GM12878 (cell line): ENCODE measurements at regions not wholly inside any gene's neighbourhood (a gene's known extent, or its start where the extent isn't known, plus 50 kb on each side); places are given as distances from the start of the nearest gene placed in this dataset.

Source experiments
- ATAC-seq: fragments of 200-7000 bp; cut with Tn5 transposase; 3 replicates; pipeline ENCODE4 v1.9.1; 2020; ENCODE audit warnings: mild to moderate bottlenecking, moderate library complexity
- BruUV-seq: library from RNA; stranded (reverse); fragments of 400-500 nt; replicated peaks from 2 replicates; lab custom pipeline; 2021; lab: Mats Ljungman, UMichigan
- CTCF ChIA-PET: fragments of 300-600 bp; sonication (Branson Sonifier 250); formaldehyde crosslinking; extraction: SDS; loops from one replicate; lab custom pipeline; 2021; ENCODE audit warnings: inconsistent platforms; lab: Yijun Ruan, JAX
- POLR2A ChIA-PET: fragments of 350-600 bp; formaldehyde crosslinking; extraction: SDS; loops from one replicate; lab custom pipeline; 2021; ENCODE audit warnings: inconsistent platforms; lab: Charles Lee
- RAD21 ChIA-PET: fragments of 300-600 bp; sonication (Branson Sonifier 250); formaldehyde crosslinking; loops from one replicate; lab custom pipeline; 2023; ENCODE audit warnings: antibody characterized with exemption; ENCODE audit not compliant: unreplicated experiment; lab: Charles Lee
- SMC1A ChIA-PET: fragments of 300-600 bp; sonication (Branson Sonifier 250); formaldehyde crosslinking; loops from one replicate; lab custom pipeline; 2023; ENCODE audit not compliant: unreplicated experiment, uncharacterized antibody; lab: Charles Lee
- DNase-seq: peaks from one replicate; pipeline ENCODE4 v3.0.0-alpha.2; 2011; ENCODE audit warnings: low read depth, low spot score
- FAIRE-seq: peaks from 3 replicates; lab custom pipeline; 2011; peaks lifted over from hg19 to GRCh38; lab: Jason Lieb, UNC
- H2AFZ ChIP-seq: 2 replicates; pipeline ENCODE4 v1.6.0; 2011; ENCODE audit warnings: low read depth, low read length, control low read depth; ENCODE audit not compliant: control insufficient read depth
- H3K27ac ChIP-seq: 2 replicates; pipeline ENCODE4 v1.5.1; 2011; ENCODE audit warnings: control low read depth; ENCODE audit not compliant: control insufficient read depth, insufficient read depth
- H3K27me3 ChIP-seq, 2 experiments: replicated peaks in 1 of 2; 2 replicates each; pipeline versions ENCODE4 v1.6.0 to v1.6.1; 2011; ENCODE audit warnings: low read length in 1 of 2; ENCODE audit not compliant: control insufficient read depth in 2 of 2, insufficient read depth in 2 of 2
- H3K36me3 ChIP-seq, 2 experiments: 2 replicates each; pipeline ENCODE4 v1.5.1; 2011; ENCODE audit warnings: low read length in 1 of 2; ENCODE audit not compliant: control insufficient read depth in 2 of 2, insufficient read depth in 2 of 2
- H3K4me1 ChIP-seq: 2 replicates; pipeline ENCODE4 v1.6.1; 2011; ENCODE audit warnings: mild to moderate bottlenecking, low read length, moderate library complexity, mixed read lengths; ENCODE audit not compliant: control insufficient read depth, insufficient read depth
- H3K4me2 ChIP-seq: 2 replicates; pipeline ENCODE4 v1.6.0; 2011; ENCODE audit warnings: control low read depth; ENCODE audit not compliant: control insufficient read depth, insufficient read depth
- H3K4me3 ChIP-seq: fragments of 200-600 bp; sonication (generic); 2 replicates; pipeline ENCODE4 v1.5.1; 2016
- H3K79me2 ChIP-seq: 2 replicates; pipeline ENCODE4 v1.6.0; 2011; ENCODE audit warnings: low read length; ENCODE audit not compliant: control insufficient read depth, insufficient read depth
- H3K9ac ChIP-seq: 2 replicates; pipeline ENCODE4 v1.8.0; 2011; ENCODE audit warnings: low read length, control low read depth, mixed read lengths; ENCODE audit not compliant: control insufficient read depth, insufficient read depth
- H3K9me3 ChIP-seq: replicated peaks from 3 replicates; pipeline ENCODE4 v1.5.1; 2011; ENCODE audit warnings: mild to moderate bottlenecking, low read length; ENCODE audit not compliant: control insufficient read depth, insufficient read depth
- H4K20me1 ChIP-seq: 2 replicates; pipeline ENCODE4 v1.6.0; 2011; ENCODE audit not compliant: control insufficient read depth, insufficient read depth
- EP300 ChIP-seq, 2 experiments: fragments of 150-350 bp in 1 of 2; IDR thresholded peaks; 2 replicates each; pipeline ENCODE4 v1.6.1; 2011 to 2012; ENCODE audit warnings: low read depth in 2 of 2, low read length in 2 of 2, borderline replicate concordance in 1 of 2, improper control_type of control experiment in 1 of 2, inconsistent platforms in 1 of 2; ENCODE audit not compliant: control insufficient read depth in 1 of 2
- FOXM1 ChIP-seq: IDR thresholded peaks from 2 replicates; pipeline ENCODE4 v1.6.1; 2012; ENCODE audit warnings: low read depth, mild to moderate bottlenecking, inconsistent platforms, low read length, moderate library complexity
- GABPA ChIP-seq: IDR thresholded peaks from 2 replicates; pipeline ENCODE4 v1.6.1; 2014; ENCODE audit warnings: antibody characterized with exemption, low read depth, mild to moderate bottlenecking, inconsistent platforms
- IKZF1 ChIP-seq: fragments of 450-650 bp; conservative IDR thresholded peaks from 2 replicates; pipeline ENCODE4 v1.6.1; 2017; ENCODE audit warnings: antibody characterized with exemption, mild to moderate bottlenecking
- JUND ChIP-seq: IDR thresholded peaks from 2 replicates; pipeline ENCODE4 v1.6.1; 2012; ENCODE audit warnings: low read depth, mild to moderate bottlenecking, low read length, improper control_type of control experiment, moderate library complexity
- MEF2A ChIP-seq: IDR thresholded peaks from 2 replicates; pipeline ENCODE4 v1.6.1; 2011; ENCODE audit warnings: low read depth, mild to moderate bottlenecking, low read length, moderate library complexity; ENCODE audit not compliant: insufficient read depth
- PAX8 ChIP-seq: fragments of 450-650 bp; IDR thresholded peaks from 2 replicates; pipeline ENCODE4 v1.6.1; 2017; ENCODE audit warnings: mild to moderate bottlenecking, moderate library complexity
- POU2F2 ChIP-seq: IDR thresholded peaks from 3 replicates; pipeline ENCODE4 v1.6.1; 2011; ENCODE audit warnings: low read depth, mild to moderate bottlenecking, low read length, borderline replicate concordance
- REST ChIP-seq: IDR thresholded peaks from 2 replicates; pipeline ENCODE4 v1.6.1; 2012; ENCODE audit warnings: mild to moderate bottlenecking, low read depth, low read length
- TARDBP ChIP-seq: IDR thresholded peaks from 2 replicates; pipeline ENCODE4 v1.6.1; 2016; ENCODE audit warnings: borderline replicate concordance
- TCF7 ChIP-seq: IDR thresholded peaks from 2 replicates; pipeline ENCODE4 v1.6.1; 2014; ENCODE audit warnings: antibody characterized with exemption, borderline replicate concordance
- ZNF384 ChIP-seq: IDR thresholded peaks from 2 replicates; pipeline ENCODE4 v1.6.1; 2012; ENCODE audit warnings: low read depth, mild to moderate bottlenecking, low read length, improper control_type of control experiment, borderline replicate concordance
- WGBS: methylation state at CpG from one replicate; pipeline ENCODE4 v1.1.6; 2016; ENCODE audit warnings: low lambda C conversion rate; ENCODE audit not compliant: insufficient replicate concordance, insufficient coverage; ENCODE audit errors: missing lambda C conversion rate; 5-methylcytosine and 5-hydroxymethylcytosine counted together
- in situ Hi-C: fragments of 300-500 bp; cut with MboI; formaldehyde crosslinking; loops from 9 replicates; pipeline ENCODE4 v1.14.3; 2018; ENCODE audit warnings: mixed read lengths
- intact Hi-C: fragments of 100-400 bp; cut with micrococcal nuclease; formaldehyde crosslinking; loops from one replicate; pipeline ENCODE4 v1.14.2; 2022; ENCODE audit not compliant: unreplicated experiment
- TF ChIP-seq, protein P1 (sequence below): fragments of 450-650 bp; IDR thresholded peaks from 2 replicates; pipeline ENCODE4 v1.6.1; 2016; ENCODE audit warnings: mild to moderate bottlenecking

- RAD21 ChIA-PET: no interaction called here
- ATAC-seq: no peak
- intact Hi-C loops: no loop called here
- no peak overlapping the region for H3K4me3 ChIP-seq
- TF ChIP-seq POU2F2 (no peak), REST (no peak), TCF7 (no peak), MEF2A (no peak), GABPA (no peak), EP300 (IDR thresholded peaks at IDR 0.05; ENCODE audit: borderline replicate concordance in 1 of 2, control insufficient read depth in 1 of 2, low read depth in 2 of 2, low read length in 2 of 2) (no peak), ZNF384 (no peak), TARDBP (no peak), JUND (no peak), FOXM1 (no peak), PAX8 (no peak), IKZF1 (no peak)
- TF ChIP-seq, protein P1, sequence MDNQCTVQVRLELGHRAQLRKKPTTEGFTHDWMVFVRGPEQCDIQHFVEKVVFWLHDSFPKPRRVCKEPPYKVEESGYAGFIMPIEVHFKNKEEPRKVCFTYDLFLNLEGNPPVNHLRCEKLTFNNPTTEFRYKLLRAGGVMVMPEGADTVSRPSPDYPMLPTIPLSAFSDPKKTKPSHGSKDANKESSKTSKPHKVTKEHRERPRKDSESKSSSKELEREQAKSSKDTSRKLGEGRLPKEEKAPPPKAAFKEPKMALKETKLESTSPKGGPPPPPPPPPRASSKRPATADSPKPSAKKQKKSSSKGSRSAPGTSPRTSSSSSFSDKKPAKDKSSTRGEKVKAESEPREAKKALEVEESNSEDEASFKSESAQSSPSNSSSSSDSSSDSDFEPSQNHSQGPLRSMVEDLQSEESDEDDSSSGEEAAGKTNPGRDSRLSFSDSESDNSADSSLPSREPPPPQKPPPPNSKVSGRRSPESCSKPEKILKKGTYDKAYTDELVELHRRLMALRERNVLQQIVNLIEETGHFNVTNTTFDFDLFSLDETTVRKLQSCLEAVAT: no peak
- TF ChIP-seq, all 136 proteins: peak for 0
- Histone ChIP-seq H2AFZ (no peak overlapping the region), H3K79me2 (no peaks in the 10 kb centered on the region), H3K9me3 (no peaks in the 10 kb centered on the region), H3K4me1 (no peaks in the 10 kb centered on the region), H3K9ac (no peak overlapping the region), H4K20me1 (no peaks in the 10 kb centered on the region), H3K27me3 (no peaks in the 10 kb centered on the region), H3K4me2 (no peak overlapping the region), H3K27ac (no peak overlapping the region), H3K36me3 (no peaks in the 10 kb centered on the region)
- FAIRE-seq (no peak), DNase-seq (no peak)
- in situ Hi-C loops: no loop called here
- ChIA-PET SMC1A (no interaction called here), POLR2A (interaction anchor here (1.7 kb wide), 1 partner anchor 8 kb away, joined by 3 read pairs; no protein-coding TSS in a partner anchor), CTCF (no interaction called here)
- WGBS: 20% methylated on average over 5 of the region's 5 CpGs
- BruUV-seq: no TSS peak
Measured at GRCh38 chr2:122469147-122469546, 713.7 kb downstream of the TSN start.
